Thoracic aorta (tissue), 2 donors: ENCODE measurements at regions not wholly inside any gene's neighbourhood (a gene's known extent, or its start where the extent isn't known, plus 50 kb on each side); places are given as distances from the start of the nearest gene placed in this dataset.

ENCODE experiments used
- ATAC-seq: fragments of 150-250 bp; one replicate; pipeline ENCODE4 v1.8.0; 2017; ENCODE audit warnings: low read depth; ENCODE audit not compliant: insufficient number of reproducible peaks, low FRiP score
- DNase-seq: peaks from one replicate; pipeline ENCODE4 v3.0.0-alpha.2; 2020; ENCODE audit warnings: low spot score
- H3K27ac ChIP-seq, 2 donors: fragments of 200-600 bp; sonication (generic); 1 replicate in 1 of 2; 2 replicates in 1 of 2; pipeline ENCODE4 v1.5.1; 2016; ENCODE audit warnings: mild to moderate bottlenecking in 2 of 2, moderate library complexity in 2 of 2
- H3K27me3 ChIP-seq: fragments of 200-600 bp; sonication (generic); replicated peaks from 2 replicates; pipeline ENCODE4 v1.6.0; 2016; ENCODE audit warnings: mild to moderate bottlenecking; ENCODE audit not compliant: insufficient read depth
- H3K36me3 ChIP-seq: fragments of 200-600 bp; sonication (generic); one replicate; pipeline ENCODE4 v1.5.1; 2016
- H3K4me1 ChIP-seq, 2 donors: fragments of 200-600 bp; sonication (generic); 1 replicate in 1 of 2; 2 replicates in 1 of 2; pipeline versions ENCODE4 v1.5.1 to v1.6.0; 2016; ENCODE audit warnings: low read depth in 2 of 2, mild to moderate bottlenecking in 1 of 2; ENCODE audit not compliant: control insufficient read depth in 1 of 2
- H3K4me3 ChIP-seq: fragments of 200-600 bp; sonication (generic); 2 replicates; pipeline ENCODE4 v1.5.1; 2016; ENCODE audit warnings: mild to moderate bottlenecking
- H3K9me3 ChIP-seq: fragments of 200-600 bp; sonication (generic); 2 replicates; pipeline ENCODE4 v1.5.1; 2016
- TF ChIP-seq, protein P1 (sequence below): fragments of 200-600 bp; sonication (generic); IDR thresholded peaks from one replicate; pipeline ENCODE4 v1.5.1; 2019; ENCODE audit warnings: antibody characterized with exemption

DNA sequence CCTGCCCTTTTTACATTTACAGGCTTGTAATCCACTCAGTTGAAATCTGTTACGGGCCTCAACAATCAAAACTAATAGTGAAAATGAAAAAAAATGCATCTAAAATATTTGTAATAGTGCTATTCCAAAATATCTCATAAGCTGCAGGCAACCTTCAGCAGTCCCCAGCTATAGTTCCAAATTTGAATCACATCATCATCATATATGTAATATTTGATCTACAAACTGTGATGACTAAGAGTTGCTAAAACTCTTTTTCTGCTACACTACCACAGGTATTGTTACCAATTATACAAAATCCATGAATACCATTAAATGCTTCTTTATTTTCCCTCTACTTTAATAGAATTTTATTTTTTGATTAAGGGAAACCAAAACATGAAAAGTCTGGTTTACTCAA lies 121.4 kb upstream of the RFC3 start:
- Histone ChIP-seq H3K4me1 (no peaks in the 10 kb centered on the region), H3K36me3 (no peaks in the 10 kb centered on the region), H3K9me3 (no peaks in the 10 kb centered on the region), H3K27ac (no peak overlapping the region), H3K27me3 (no peaks in the 10 kb centered on the region), H3K4me3 (no peak overlapping the region)
- DNase-seq: no peak
- TF ChIP-seq, protein P1, sequence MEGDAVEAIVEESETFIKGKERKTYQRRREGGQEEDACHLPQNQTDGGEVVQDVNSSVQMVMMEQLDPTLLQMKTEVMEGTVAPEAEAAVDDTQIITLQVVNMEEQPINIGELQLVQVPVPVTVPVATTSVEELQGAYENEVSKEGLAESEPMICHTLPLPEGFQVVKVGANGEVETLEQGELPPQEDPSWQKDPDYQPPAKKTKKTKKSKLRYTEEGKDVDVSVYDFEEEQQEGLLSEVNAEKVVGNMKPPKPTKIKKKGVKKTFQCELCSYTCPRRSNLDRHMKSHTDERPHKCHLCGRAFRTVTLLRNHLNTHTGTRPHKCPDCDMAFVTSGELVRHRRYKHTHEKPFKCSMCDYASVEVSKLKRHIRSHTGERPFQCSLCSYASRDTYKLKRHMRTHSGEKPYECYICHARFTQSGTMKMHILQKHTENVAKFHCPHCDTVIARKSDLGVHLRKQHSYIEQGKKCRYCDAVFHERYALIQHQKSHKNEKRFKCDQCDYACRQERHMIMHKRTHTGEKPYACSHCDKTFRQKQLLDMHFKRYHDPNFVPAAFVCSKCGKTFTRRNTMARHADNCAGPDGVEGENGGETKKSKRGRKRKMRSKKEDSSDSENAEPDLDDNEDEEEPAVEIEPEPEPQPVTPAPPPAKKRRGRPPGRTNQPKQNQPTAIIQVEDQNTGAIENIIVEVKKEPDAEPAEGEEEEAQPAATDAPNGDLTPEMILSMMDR: no peak
- ATAC-seq: no peak

- Histone ChIP-seq H3K27me3 (no peaks in the 10 kb centered on the region), H3K4me3 (no peak overlapping the region), H3K9me3 (no peaks in the 10 kb centered on the region), H3K36me3 (no peaks in the 10 kb centered on the region), H3K27ac (no peak overlapping the region), H3K4me1 (no peaks in the 10 kb centered on the region)
- DNase-seq: no peak
- TF ChIP-seq, protein P1: no peak
- ATAC-seq: no peak
Observed at GRCh38 chr13:33697926-33698325, 120.0 kb upstream of the RFC3 start.

GRCh38 chr13:33707449-33707848 lies 110.5 kb upstream of the RFC3 start:
- Histone ChIP-seq H3K36me3 (no peaks in the 10 kb centered on the region), H3K27me3 (no peaks in the 10 kb centered on the region), H3K4me3 (no peak overlapping the region), H3K27ac (no peak overlapping the region), H3K4me1 (peaks cover 10 to 13% of the 10 kb centered on the region in 2 donors), H3K9me3 (peaks cover 8% of the 10 kb centered on the region)
- DNase-seq (no peak), ATAC-seq (no peak)
- TF ChIP-seq, protein P1: no peak

GRCh38 chr13:33710924-33711323 lies 107.0 kb upstream of the RFC3 start:
- DNase-seq (no peak), ATAC-seq (no peak)
- H3K9me3 ChIP-seq: peaks cover 5% of the 10 kb centered on the region
- no peak overlapping the region for H3K4me3 ChIP-seq
- H3K27me3 ChIP-seq: no peaks in the 10 kb centered on the region
- peaks cover 10 to 13% of the 10 kb centered on the region in 2 donors for H3K4me1 ChIP-seq
- H3K36me3 ChIP-seq: no peaks in the 10 kb centered on the region
- TF ChIP-seq, protein P1: no peak
- H3K27ac ChIP-seq: no peak overlapping the region

- ATAC-seq: no peak
- no peak overlapping the region for H3K4me3 ChIP-seq
- peaks cover 10 to 13% of the 10 kb centered on the region in 2 donors for H3K4me1 ChIP-seq
- peaks cover 2% of the 10 kb centered on the region for H3K9me3 ChIP-seq
- no peaks in the 10 kb centered on the region for H3K27me3 ChIP-seq
- H3K36me3 ChIP-seq: no peaks in the 10 kb centered on the region
- DNase-seq: no peak
- TF ChIP-seq, protein P1: no peak
- H3K27ac ChIP-seq: no peak overlapping the region
Observed at GRCh38 chr13:33711436-33711835, 106.5 kb upstream of the RFC3 start.
